HepG2 (cell line): ENCODE measurements at regions not wholly inside any gene's neighbourhood (a gene's known extent, or its start where the extent isn't known, plus 50 kb on each side); places are given as distances from the start of the nearest gene placed in this dataset.

Experiments used
- ATAC-seq: fragments of 200-7000 bp; cut with Tn5 transposase; 3 replicates; pipeline ENCODE4 v1.9.1; 2020; ENCODE audit warnings: mild to moderate bottlenecking, moderate library complexity
- BruUV-seq: library from RNA; stranded (reverse); fragments of 400-500 nt; replicated peaks from 2 replicates; lab custom pipeline; 2021; lab: Mats Ljungman, UMichigan
- CTCF ChIA-PET: fragments of 300-600 bp; formaldehyde crosslinking; extraction: SDS; loops from one replicate; lab custom pipeline; 2021; ENCODE audit warnings: low total read pairs, inconsistent platforms, low intra/inter-chr PET ratio; lab: Yijun Ruan, JAX
- POLR2A ChIA-PET: fragments of 350-600 bp; sonication (Branson Sonifier 250); formaldehyde crosslinking; loops from one replicate; lab custom pipeline; 2020; ENCODE audit warnings: antibody characterized with exemption, inconsistent platforms; lab: Yijun Ruan, JAX
- DNase-seq: peaks from one replicate; pipeline ENCODE4 v3.0.0-alpha.2; 2015; ENCODE audit warnings: low spot score
- FAIRE-seq: peaks from 3 replicates; lab custom pipeline; 2011; peaks lifted over from hg19 to GRCh38; lab: Jason Lieb, UNC
- H2AFZ ChIP-seq: one replicate; pipeline ENCODE4 v1.6.1; 2011; ENCODE audit warnings: low read length, inconsistent platforms
- H3K27ac ChIP-seq: fragments of 300-600 bp; 3 replicates; pipeline ENCODE4 v1.8.0; 2011; ENCODE audit warnings: mixed run types, mild to moderate bottlenecking, mixed read lengths, low read length, inconsistent platforms; ENCODE audit not compliant: insufficient read depth; ENCODE audit errors: extremely low read length
- H3K27me3 ChIP-seq, 2 experiments: fragments of 200-600 bp in 1 of 2; 2 replicates in 1 of 2; 3 replicates in 1 of 2; pipeline versions ENCODE4 v1.6.0 to v1.8.0; 2011; ENCODE audit warnings: low read length in 2 of 2, mild to moderate bottlenecking in 2 of 2, moderate library complexity in 2 of 2, inconsistent platforms in 1 of 2; ENCODE audit not compliant: insufficient read depth in 2 of 2, control insufficient read depth in 1 of 2
- H3K36me3 ChIP-seq, 2 experiments: fragments of 200-600 bp in 1 of 2; replicated peaks in 1 of 2; 2 replicates in 1 of 2; 3 replicates in 1 of 2; pipeline versions ENCODE4 v1.5.1 to v1.8.0; 2011; ENCODE audit warnings: low read length in 2 of 2, inconsistent platforms in 1 of 2; ENCODE audit not compliant: insufficient read depth in 2 of 2, control insufficient read depth in 1 of 2
- H3K4me1 ChIP-seq: 2 replicates; pipeline ENCODE4 v1.5.1; 2012; ENCODE audit warnings: low read length, inconsistent platforms; ENCODE audit not compliant: insufficient read depth
- H3K4me2 ChIP-seq: 2 replicates; pipeline ENCODE4 v1.6.0; 2011; ENCODE audit warnings: low read depth, low read length, inconsistent platforms
- H3K4me3 ChIP-seq, 3 experiments: fragments of 200-600 bp in 1 of 3; sonication (generic), shearing (Covaris generic) in 1 of 3; replicated peaks in 1 of 3; 2 replicates each; pipeline ENCODE4 v1.5.1; 2011 to 2016; ENCODE audit warnings: low read length in 3 of 3, inconsistent platforms in 2 of 3, low read depth in 2 of 3, mild to moderate bottlenecking in 2 of 3, control low read depth in 1 of 3, mixed read lengths in 1 of 3; ENCODE audit not compliant: insufficient read depth in 1 of 3
- H3K79me2 ChIP-seq: one replicate; pipeline ENCODE4 v1.6.1; 2011; ENCODE audit warnings: low read length, inconsistent platforms; ENCODE audit not compliant: insufficient read depth
- H3K9ac ChIP-seq: 2 replicates; pipeline ENCODE4 v1.6.0; 2011; ENCODE audit warnings: mild to moderate bottlenecking, low read depth, low read length, inconsistent platforms; ENCODE audit not compliant: insufficient read depth
- H3K9me3 ChIP-seq: 2 replicates; pipeline ENCODE4 v1.5.1; 2012; ENCODE audit warnings: mild to moderate bottlenecking, low read length
- H4K20me1 ChIP-seq: 2 replicates; pipeline ENCODE4 v1.6.0; 2011; ENCODE audit warnings: inconsistent platforms, mild to moderate bottlenecking, low read length, moderate library complexity; ENCODE audit not compliant: insufficient read depth
- ELF3 ChIP-seq: IDR thresholded peaks from 2 replicates; pipeline ENCODE4 v1.6.1; 2016; ENCODE audit warnings: missing genetic modification reagents, missing compliant biosample characterization
- FOXK2 ChIP-seq: fragments of 450-650 bp; IDR thresholded peaks from 2 replicates; pipeline ENCODE4 v1.6.1; 2016
- LCORL ChIP-seq, 2 experiments: fragments of 450-650 bp in 1 of 2; sonication (generic) in 1 of 2; formaldehyde crosslinking in 1 of 2; IDR thresholded peaks; 2 replicates each; pipeline versions ENCODE4 v1.5.0 to v1.6.1; 2017 to 2020; ENCODE audit warnings: antibody characterized with exemption in 1 of 2, missing genetic modification reagents in 1 of 2
- ZNF598 ChIP-seq: sonication (generic); formaldehyde crosslinking; IDR thresholded peaks from 2 replicates; pipeline ENCODE4 v1.5.1; 2020; ENCODE audit warnings: mild to moderate bottlenecking, missing genetic modification reagents, borderline replicate concordance
- ZSCAN31 ChIP-seq: sonication (generic); formaldehyde crosslinking; IDR thresholded peaks from 2 replicates; pipeline ENCODE4 v1.5.0; 2020; ENCODE audit warnings: low read depth, mild to moderate bottlenecking, missing genetic modification reagents
- WGBS: methylation state at CpG from one replicate; pipeline ENCODE4 v1.1.6; 2017; ENCODE audit warnings: low lambda C conversion rate; 5-methylcytosine and 5-hydroxymethylcytosine counted together
- in situ Hi-C: cut with HindIII; loops from 2 replicates; pipeline ENCODE4 v1.10.0; 2017; ENCODE audit warnings: low pct_unique_long_range_greater_than_20kb; ENCODE audit not compliant: extremely low pct_ligation_motif_present
- intact Hi-C: fragments of 100-400 bp; cut with micrococcal nuclease; formaldehyde crosslinking; loops from one replicate; pipeline ENCODE4 v1.10.0; 2022; ENCODE audit not compliant: unreplicated experiment
- TF ChIP-seq, protein P1 (sequence below): sonication (generic); formaldehyde crosslinking; IDR thresholded peaks from 2 replicates; pipeline ENCODE4 v1.4.0; 2020; ENCODE audit warnings: missing genetic modification reagents, mild to moderate bottlenecking, borderline replicate concordance
- TF ChIP-seq, protein P2 (sequence below): sonication (generic); formaldehyde crosslinking; IDR thresholded peaks from 2 replicates; pipeline ENCODE4 v1.4.0; 2020; ENCODE audit warnings: missing genetic modification reagents
- TF ChIP-seq, protein P3 (sequence below): sonication (generic); formaldehyde crosslinking; IDR thresholded peaks from 2 replicates; pipeline ENCODE4 v1.8.1; 2022; ENCODE audit warnings: low read depth, mild to moderate bottlenecking, missing genetic modification reagents

DNA sequence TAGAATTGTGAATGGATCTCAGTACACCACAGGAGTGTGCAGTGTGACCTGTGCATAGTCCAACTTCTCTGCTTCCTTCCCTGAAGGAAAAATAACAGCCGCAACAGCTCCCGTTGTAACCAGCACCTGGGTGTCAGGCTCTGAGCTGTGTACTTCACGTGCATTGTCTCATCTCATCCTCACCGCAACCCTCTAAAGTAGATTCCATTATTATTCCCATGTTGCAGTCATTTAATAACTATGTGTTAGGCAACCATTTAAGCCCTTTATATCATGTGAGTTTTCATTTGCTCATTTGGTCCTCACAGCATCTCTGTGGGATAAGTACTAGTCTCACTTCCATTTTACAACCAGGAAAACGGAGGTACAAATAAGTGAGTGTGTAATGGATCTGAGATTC, 247.0 kb upstream of the MAF start:
- no peak overlapping the region for H3K27ac ChIP-seq
- DNase-seq (no peak), ATAC-seq (no peak), FAIRE-seq (no peak)
- H3K36me3 ChIP-seq: no peaks in the 10 kb centered on the region
- 0 out of 2 replicates have a peak, but pooled peaks cover 2% of the 10 kb centered on the region for H3K9me3 ChIP-seq
- ChIA-PET POLR2A (no interaction called here), CTCF (no interaction called here)
- H3K4me2 ChIP-seq: no peak overlapping the region
- no peaks in the 10 kb centered on the region for H3K27me3 ChIP-seq
- intact Hi-C loops (no loop called here), in situ Hi-C loops (no loop called here)
- H3K4me3 ChIP-seq: no peak overlapping the region
- H2AFZ ChIP-seq: no peak overlapping the region
- 15% methylated on average over 5 of the region's 5 CpGs for WGBS
- TF ChIP-seq FOXK2 (no peak), LCORL (IDR thresholded peaks at IDR 0.05) (no peak), LCORL (CRISPR knock-in tag; IDR thresholded peaks at IDR 0.05) (no peak), ELF3 (CRISPR knock-in tag) (no peak), ZSCAN31 (CRISPR knock-in tag) (no peak), ZNF598 (CRISPR knock-in tag) (no peak)
- TF ChIP-seq, protein P1, sequence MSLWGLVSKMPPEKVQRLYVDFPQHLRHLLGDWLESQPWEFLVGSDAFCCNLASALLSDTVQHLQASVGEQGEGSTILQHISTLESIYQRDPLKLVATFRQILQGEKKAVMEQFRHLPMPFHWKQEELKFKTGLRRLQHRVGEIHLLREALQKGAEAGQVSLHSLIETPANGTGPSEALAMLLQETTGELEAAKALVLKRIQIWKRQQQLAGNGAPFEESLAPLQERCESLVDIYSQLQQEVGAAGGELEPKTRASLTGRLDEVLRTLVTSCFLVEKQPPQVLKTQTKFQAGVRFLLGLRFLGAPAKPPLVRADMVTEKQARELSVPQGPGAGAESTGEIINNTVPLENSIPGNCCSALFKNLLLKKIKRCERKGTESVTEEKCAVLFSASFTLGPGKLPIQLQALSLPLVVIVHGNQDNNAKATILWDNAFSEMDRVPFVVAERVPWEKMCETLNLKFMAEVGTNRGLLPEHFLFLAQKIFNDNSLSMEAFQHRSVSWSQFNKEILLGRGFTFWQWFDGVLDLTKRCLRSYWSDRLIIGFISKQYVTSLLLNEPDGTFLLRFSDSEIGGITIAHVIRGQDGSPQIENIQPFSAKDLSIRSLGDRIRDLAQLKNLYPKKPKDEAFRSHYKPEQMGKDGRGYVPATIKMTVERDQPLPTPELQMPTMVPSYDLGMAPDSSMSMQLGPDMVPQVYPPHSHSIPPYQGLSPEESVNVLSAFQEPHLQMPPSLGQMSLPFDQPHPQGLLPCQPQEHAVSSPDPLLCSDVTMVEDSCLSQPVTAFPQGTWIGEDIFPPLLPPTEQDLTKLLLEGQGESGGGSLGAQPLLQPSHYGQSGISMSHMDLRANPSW: no peak
- TF ChIP-seq, protein P2, sequence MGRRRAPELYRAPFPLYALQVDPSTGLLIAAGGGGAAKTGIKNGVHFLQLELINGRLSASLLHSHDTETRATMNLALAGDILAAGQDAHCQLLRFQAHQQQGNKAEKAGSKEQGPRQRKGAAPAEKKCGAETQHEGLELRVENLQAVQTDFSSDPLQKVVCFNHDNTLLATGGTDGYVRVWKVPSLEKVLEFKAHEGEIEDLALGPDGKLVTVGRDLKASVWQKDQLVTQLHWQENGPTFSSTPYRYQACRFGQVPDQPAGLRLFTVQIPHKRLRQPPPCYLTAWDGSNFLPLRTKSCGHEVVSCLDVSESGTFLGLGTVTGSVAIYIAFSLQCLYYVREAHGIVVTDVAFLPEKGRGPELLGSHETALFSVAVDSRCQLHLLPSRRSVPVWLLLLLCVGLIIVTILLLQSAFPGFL (CRISPR knock-in tag): no peak
- TF ChIP-seq, protein P3, sequence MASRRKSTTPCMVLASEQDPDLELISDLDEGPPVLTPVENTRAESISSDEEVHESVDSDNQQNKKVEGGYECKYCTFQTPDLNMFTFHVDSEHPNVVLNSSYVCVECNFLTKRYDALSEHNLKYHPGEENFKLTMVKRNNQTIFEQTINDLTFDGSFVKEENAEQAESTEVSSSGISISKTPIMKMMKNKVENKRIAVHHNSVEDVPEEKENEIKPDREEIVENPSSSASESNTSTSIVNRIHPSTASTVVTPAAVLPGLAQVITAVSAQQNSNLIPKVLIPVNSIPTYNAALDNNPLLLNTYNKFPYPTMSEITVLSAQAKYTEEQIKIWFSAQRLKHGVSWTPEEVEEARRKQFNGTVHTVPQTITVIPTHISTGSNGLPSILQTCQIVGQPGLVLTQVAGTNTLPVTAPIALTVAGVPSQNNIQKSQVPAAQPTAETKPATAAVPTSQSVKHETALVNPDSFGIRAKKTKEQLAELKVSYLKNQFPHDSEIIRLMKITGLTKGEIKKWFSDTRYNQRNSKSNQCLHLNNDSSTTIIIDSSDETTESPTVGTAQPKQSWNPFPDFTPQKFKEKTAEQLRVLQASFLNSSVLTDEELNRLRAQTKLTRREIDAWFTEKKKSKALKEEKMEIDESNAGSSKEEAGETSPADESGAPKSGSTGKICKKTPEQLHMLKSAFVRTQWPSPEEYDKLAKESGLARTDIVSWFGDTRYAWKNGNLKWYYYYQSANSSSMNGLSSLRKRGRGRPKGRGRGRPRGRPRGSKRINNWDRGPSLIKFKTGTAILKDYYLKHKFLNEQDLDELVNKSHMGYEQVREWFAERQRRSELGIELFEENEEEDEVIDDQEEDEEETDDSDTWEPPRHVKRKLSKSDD (CRISPR knock-in tag): no peak
- no peaks in the 10 kb centered on the region for H3K79me2 ChIP-seq
- H3K4me1 ChIP-seq: no peaks in the 10 kb centered on the region
- no TSS peak for BruUV-seq
- H4K20me1 ChIP-seq: no peaks in the 10 kb centered on the region
- H3K9ac ChIP-seq: no peak overlapping the region
